AG20443 (cell line): ENCODE measurements at regions not wholly inside any gene's neighbourhood (a gene's known extent, or its start where the extent isn't known, plus 50 kb on each side); places are given as distances from the start of the nearest gene placed in this dataset.
"Not testable (repeated sequence)": the region's sequence is repeated elsewhere in the genome, so short reads cannot be mapped to it uniquely, and the experiment has no call there.

Experiments used
- DNase-seq: peaks from one replicate; pipeline ENCODE4 v3.0.0; 2012; ENCODE audit warnings: low spot score, mixed read lengths

GRCh38 chr2:49861821-49862220, 707.5 kb upstream of the FSHR start:
- DNase-seq: no peak

- no peak for DNase-seq
Observed at GRCh38 chr2:49860834-49861233, 706.5 kb upstream of the FSHR start.

GRCh38 chr2:49860170-49860569, 705.9 kb upstream of the FSHR start:
- no peak for DNase-seq

- DNase-seq: no peak
Observed at GRCh38 chr2:49858657-49859056, 704.3 kb upstream of the FSHR start.

GRCh38 chr2:49858113-49858490, 703.8 kb upstream of the FSHR start:
- DNase-seq: no peak

- no peak for DNase-seq
Observed at GRCh38 chr2:49857371-49858112, 703.2 kb upstream of the FSHR start.

- DNase-seq: no peak
Observed at GRCh38 chr2:49845671-49846070, 691.4 kb upstream of the FSHR start.

- DNase-seq: no peak
Observed at GRCh38 chr2:49845021-49845420, 690.7 kb upstream of the FSHR start.

GRCh38 chr2:49844113-49844512, 689.8 kb upstream of the FSHR start:
- not testable (repeated sequence) for DNase-seq

- no peak for DNase-seq
Observed at GRCh38 chr2:49843314-49843713, 689.0 kb upstream of the FSHR start.

- DNase-seq: no peak
Observed at GRCh38 chr2:49840428-49840975, 686.2 kb upstream of the FSHR start.

- DNase-seq: no peak
Observed at GRCh38 chr2:49839818-49840217, 685.5 kb upstream of the FSHR start.

- no peak for DNase-seq
Observed at GRCh38 chr2:49837561-49838293, 683.4 kb upstream of the FSHR start.

- no peak for DNase-seq
Observed at GRCh38 chr2:49836017-49836416, 681.7 kb upstream of the FSHR start.

GRCh38 chr2:49834433-49834832, 680.1 kb upstream of the FSHR start:
- DNase-seq: no peak

- no peak for DNase-seq
Observed at GRCh38 chr2:49832555-49832954, 678.2 kb upstream of the FSHR start.

GRCh38 chr2:49831698-49832367, 677.5 kb upstream of the FSHR start:
- DNase-seq: no peak

- no peak for DNase-seq
Observed at GRCh38 chr2:49830846-49831245, 676.5 kb upstream of the FSHR start.

GRCh38 chr2:49827366-49827765, 673.1 kb upstream of the FSHR start:
- DNase-seq: no peak

- no peak for DNase-seq
Observed at GRCh38 chr2:49813208-49813607, 658.9 kb upstream of the FSHR start.

GRCh38 chr2:49812730-49813129, 658.4 kb upstream of the FSHR start:
- DNase-seq: no peak

- DNase-seq: no peak
Observed at GRCh38 chr2:49811502-49811901, 657.2 kb upstream of the FSHR start.

- DNase-seq: no peak
Observed at GRCh38 chr2:49807689-49808088, 653.4 kb upstream of the FSHR start.
